HEK293 (cell line): ENCODE measurements at regions not wholly inside any gene's neighbourhood (a gene's known extent, or its start where the extent isn't known, plus 50 kb on each side); places are given as distances from the start of the nearest gene placed in this dataset.

Source experiments
- CTCF ChIP-seq: fragments of 450-650 bp; formaldehyde crosslinking; IDR thresholded peaks from 2 replicates; pipeline ENCODE4 v1.5.1; 2016; ENCODE audit warnings: missing biosample characterization, missing genetic modification characterization
- PBX3 ChIP-seq: sonication (generic); formaldehyde crosslinking; IDR thresholded peaks from 2 replicates; pipeline ENCODE4 v1.8.1; 2022; ENCODE audit warnings: mild to moderate bottlenecking, moderate library complexity, missing genetic modification reagents
- SALL2 ChIP-seq: fragments of 450-650 bp; formaldehyde crosslinking; IDR thresholded peaks from 2 replicates; pipeline ENCODE4 v1.5.0; 2017; ENCODE audit warnings: missing biosample characterization, mild to moderate bottlenecking, missing genetic modification characterization, borderline replicate concordance
- SCRT2 ChIP-seq: fragments of 450-650 bp; formaldehyde crosslinking; IDR thresholded peaks from 2 replicates; pipeline ENCODE4 v1.5.1; 2016; ENCODE audit warnings: missing biosample characterization, missing genetic modification characterization
- TSHZ1 ChIP-seq: fragments of 450-650 bp; formaldehyde crosslinking; IDR thresholded peaks from 2 replicates; pipeline ENCODE4 v1.5.1; 2016; ENCODE audit warnings: missing biosample characterization, missing genetic modification characterization, borderline replicate concordance
- YY1 ChIP-seq: fragments of 450-650 bp; formaldehyde crosslinking; IDR thresholded peaks from 2 replicates; pipeline ENCODE4 v1.5.1; 2018; ENCODE audit warnings: missing biosample characterization, missing genetic modification characterization
- ZNF18 ChIP-seq: fragments of 450-650 bp; formaldehyde crosslinking; IDR thresholded peaks from 2 replicates; pipeline ENCODE4 v1.5.1; 2016; ENCODE audit warnings: missing biosample characterization, missing genetic modification characterization
- ZNF274 ChIP-seq, 2 experiments: fragments of 200-500 bp in 1 of 2; fragments of 450-650 bp in 1 of 2; sonication (Bioruptor generic) in 1 of 2; formaldehyde crosslinking in 1 of 2; IDR thresholded peaks; 2 replicates each; pipeline versions ENCODE4 v1.5.1 to v1.6.1; 2014 to 2016; ENCODE audit warnings: borderline replicate concordance in 1 of 2, inconsistent platforms in 1 of 2, low read length in 1 of 2, missing biosample characterization in 1 of 2, missing genetic modification characterization in 1 of 2
- ZNF704 ChIP-seq: fragments of 450-650 bp; formaldehyde crosslinking; IDR thresholded peaks from 2 replicates; pipeline ENCODE4 v1.5.1; 2016; ENCODE audit warnings: missing biosample characterization, missing genetic modification characterization
- ZNF707 ChIP-seq: fragments of 450-650 bp; formaldehyde crosslinking; IDR thresholded peaks from 2 replicates; pipeline ENCODE4 v1.5.1; 2016; ENCODE audit warnings: missing biosample characterization, missing genetic modification characterization

- no peak for TF ChIP-seq CTCF
- TF ChIP-seq ZNF18 (tag by site-specific recombination) = no peak
- TF ChIP-seq ZNF274 (IDR thresholded peaks at IDR 0.05; ENCODE audit: low read length) = no peak
- no peak for TF ChIP-seq ZNF274 (tag by site-specific recombination; IDR thresholded peaks at IDR 0.05; ENCODE audit: borderline replicate concordance)
- TF ChIP-seq ZNF707 (tag by site-specific recombination) = no peak
- no peak for TF ChIP-seq YY1
- no peak for TF ChIP-seq SCRT2 (tag by site-specific recombination)
- TF ChIP-seq TSHZ1 (tag by site-specific recombination) = no peak
- no peak for TF ChIP-seq SALL2 (tag by site-specific recombination)
- TF ChIP-seq ZNF704 (tag by site-specific recombination) = no peak
- no peak for TF ChIP-seq PBX3 (CRISPR knock-in tag)
These were observed 203.9 kb downstream of the PLK2 start for GRCh38 chr5:58255970-58256369.
